ENCODE measurements at regions not wholly inside any gene's neighbourhood (a gene's known extent, or its start where the extent isn't known, plus 50 kb on each side); places are given as distances from the start of the nearest gene placed in this dataset.

DNA sequence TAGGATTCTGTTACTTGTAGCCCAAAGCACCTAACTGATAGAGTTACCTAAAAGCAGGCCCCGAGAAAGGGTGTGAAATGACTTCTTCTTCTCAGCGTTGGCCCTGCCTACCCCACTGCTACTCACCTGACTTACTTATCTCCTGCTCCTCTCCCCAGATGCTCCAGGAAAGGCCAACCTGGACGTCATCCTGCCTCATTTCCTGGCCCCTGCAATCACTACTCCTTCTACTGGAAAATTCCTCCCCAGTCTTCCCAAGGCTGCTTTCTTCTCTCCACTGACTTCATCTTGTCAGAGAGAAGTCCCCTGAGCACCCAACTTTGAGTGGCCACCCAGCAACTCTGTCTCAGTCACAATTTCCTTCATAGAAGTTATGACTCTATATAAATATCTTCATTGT is 63.4 kb upstream of the KLF7 start:
- Histone ChIP-seq H3K4me1 (ENCODE audit: control insufficient read depth in 2 of 2, insufficient read depth in 2 of 2, low read length in 2 of 2) (peaks cover 0 to 4% of the 10 kb centered on the region in 2 donors), H3K4me3 (ENCODE audit: control extremely low read depth in 1 of 5, extremely low read depth in 1 of 5, insufficient read depth in 1 of 5, low read depth in 2 of 5, low read length in 4 of 5) (no peak overlapping the region), H3K36me3 (replicated peaks in 1 of 2; ENCODE audit: control extremely low read depth in 1 of 2, control insufficient read depth in 1 of 2, extremely low read depth in 1 of 2, insufficient read depth in 2 of 2, low read length in 1 of 2) (no peaks in the 10 kb centered on the region), H3K9ac (ENCODE audit: low read length) (no peak overlapping the region), H3K27ac (ENCODE audit: low read length in 2 of 2) (no peak overlapping the region), H3K27me3 (replicated peaks in 1 of 4; ENCODE audit: control extremely low read depth in 1 of 4, control insufficient read depth in 3 of 4, insufficient read depth in 4 of 4, low read length in 3 of 4) (peaks cover 0 to 6% (median 0%) of the 10 kb centered on the region in 4 experiments), H3K4me2 (replicated peaks; ENCODE audit: low read depth, low read length, poor library complexity, severe bottlenecking) (no peak overlapping the region), H4K20me1 (ENCODE audit: control insufficient read depth, insufficient read depth, low read length, poor library complexity, severe bottlenecking) (no peaks in the 10 kb centered on the region), H2AFZ (ENCODE audit: insufficient read depth, low read depth, low read length, poor library complexity, severe bottlenecking) (no peak overlapping the region), H3K9me3 (ENCODE audit: control extremely low read depth in 1 of 3, control insufficient read depth in 2 of 3, insufficient read depth in 1 of 3, low read length in 2 of 3) (peaks cover 0 to 5% (median 0%) of the 10 kb centered on the region in 3 donors), H3K79me2 (ENCODE audit: control insufficient read depth, insufficient read depth, low read length) (no peaks in the 10 kb centered on the region)
- Mint-ChIP-seq H3K4me1 (peaks cover 8% of the 10 kb centered on the region), H3K9me3 (ENCODE audit: insufficient read depth) (peaks cover 5% of the 10 kb centered on the region), H3K4me3 (no peak overlapping the region), H3K27ac (no peak overlapping the region), H3K27me3 (peaks cover 7% of the 10 kb centered on the region)
- intact Hi-C loops (cut with micrococcal nuclease) = no loop called here
- POLR2A ChIA-PET = no interaction called here
- DNase-seq (no peak), ATAC-seq (ENCODE audit: low read depth) (no peak)
- 74% methylated on average over 3 of the region's 3 CpGs for WGBS (ENCODE audit: insufficient coverage)
- no peak for TF ChIP-seq EZH2 (IDR thresholded peaks at IDR 0.05; ENCODE audit: borderline replicate concordance, insufficient read depth, low read depth, low read length, poor library complexity, severe bottlenecking)
- TF ChIP-seq, protein P1, sequence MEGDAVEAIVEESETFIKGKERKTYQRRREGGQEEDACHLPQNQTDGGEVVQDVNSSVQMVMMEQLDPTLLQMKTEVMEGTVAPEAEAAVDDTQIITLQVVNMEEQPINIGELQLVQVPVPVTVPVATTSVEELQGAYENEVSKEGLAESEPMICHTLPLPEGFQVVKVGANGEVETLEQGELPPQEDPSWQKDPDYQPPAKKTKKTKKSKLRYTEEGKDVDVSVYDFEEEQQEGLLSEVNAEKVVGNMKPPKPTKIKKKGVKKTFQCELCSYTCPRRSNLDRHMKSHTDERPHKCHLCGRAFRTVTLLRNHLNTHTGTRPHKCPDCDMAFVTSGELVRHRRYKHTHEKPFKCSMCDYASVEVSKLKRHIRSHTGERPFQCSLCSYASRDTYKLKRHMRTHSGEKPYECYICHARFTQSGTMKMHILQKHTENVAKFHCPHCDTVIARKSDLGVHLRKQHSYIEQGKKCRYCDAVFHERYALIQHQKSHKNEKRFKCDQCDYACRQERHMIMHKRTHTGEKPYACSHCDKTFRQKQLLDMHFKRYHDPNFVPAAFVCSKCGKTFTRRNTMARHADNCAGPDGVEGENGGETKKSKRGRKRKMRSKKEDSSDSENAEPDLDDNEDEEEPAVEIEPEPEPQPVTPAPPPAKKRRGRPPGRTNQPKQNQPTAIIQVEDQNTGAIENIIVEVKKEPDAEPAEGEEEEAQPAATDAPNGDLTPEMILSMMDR (IDR thresholded peaks at IDR 0.05) = no peak
- CTCF ChIA-PET = no interaction called here

DNA sequence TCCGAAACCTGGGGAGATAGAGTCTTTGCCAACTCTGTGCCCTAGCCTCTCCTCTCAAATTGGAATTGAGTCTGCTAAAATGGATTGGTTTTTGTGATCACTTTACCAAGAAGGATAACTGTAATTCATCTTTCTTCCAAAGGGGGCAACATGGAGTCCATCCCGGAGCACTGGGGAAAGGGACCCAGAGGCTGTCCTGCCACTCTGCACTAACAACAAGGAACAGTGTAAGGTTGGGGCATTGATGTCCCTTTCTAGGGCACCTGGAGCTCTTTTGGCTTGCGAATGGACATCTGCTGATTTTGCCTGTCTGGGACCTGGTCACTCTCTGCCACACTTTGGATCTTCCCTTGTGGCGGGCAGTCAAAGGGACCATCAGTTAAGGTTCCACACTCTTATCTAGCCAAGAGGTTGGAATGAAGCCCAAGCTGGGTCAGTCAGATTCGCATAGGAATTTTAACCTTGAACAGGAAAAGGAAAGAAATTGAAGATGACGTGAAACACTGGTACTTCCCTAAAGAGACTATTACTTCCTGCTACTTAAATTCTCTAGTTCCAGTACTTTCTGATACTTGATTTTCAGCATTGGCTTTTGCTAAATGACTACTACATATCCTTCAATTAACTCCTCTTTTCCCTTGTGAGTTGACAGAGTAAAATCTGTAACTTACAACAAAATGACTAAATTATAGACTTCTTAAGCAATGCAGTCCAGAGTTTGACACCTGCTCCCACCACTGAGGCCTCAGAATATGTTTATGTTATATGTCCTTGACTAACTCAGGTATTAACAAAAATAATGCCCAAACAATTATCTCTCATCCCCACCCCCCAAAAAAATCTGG is 64.7 kb upstream of the KLF7 start:
- no peak overlapping the region for H3K9ac ChIP-seq (ENCODE audit: low read length)
- ChIA-PET POLR2A (no interaction called here), CTCF (no interaction called here)
- DNase-seq (peak; percentile 10), ATAC-seq (ENCODE audit: low read depth) (no peak)
- no peaks in the 10 kb centered on the region for H3K79me2 ChIP-seq (ENCODE audit: control insufficient read depth, insufficient read depth, low read length)
- peaks cover 7% of the 10 kb centered on the region for H3K27me3 Mint-ChIP-seq
- intact Hi-C loops (cut with micrococcal nuclease) = no loop called here
- H3K27ac ChIP-seq (ENCODE audit: low read length in 2 of 2) = no peak overlapping the region
- no peak overlapping the region for H3K27ac Mint-ChIP-seq
- peaks cover 5% of the 10 kb centered on the region for H3K9me3 Mint-ChIP-seq (ENCODE audit: insufficient read depth)
- TF ChIP-seq, protein P1 (IDR thresholded peaks at IDR 0.05) = peak; percentile 28
- no peak for TF ChIP-seq EZH2 (IDR thresholded peaks at IDR 0.05; ENCODE audit: borderline replicate concordance, insufficient read depth, low read depth, low read length, poor library complexity, severe bottlenecking)
- H2AFZ ChIP-seq (ENCODE audit: insufficient read depth, low read depth, low read length, poor library complexity, severe bottlenecking) = no peak overlapping the region
- peak overlapping the region; percentile 13 for H3K4me2 ChIP-seq (replicated peaks; ENCODE audit: low read depth, low read length, poor library complexity, severe bottlenecking)
- no peaks in the 10 kb centered on the region for H3K36me3 ChIP-seq (replicated peaks in 1 of 2; ENCODE audit: control extremely low read depth in 1 of 2, control insufficient read depth in 1 of 2, extremely low read depth in 1 of 2, insufficient read depth in 2 of 2, low read length in 1 of 2)
- 75% methylated on average over 4 of the region's 6 CpGs for WGBS (ENCODE audit: insufficient coverage)
- H3K4me1 ChIP-seq (ENCODE audit: control insufficient read depth in 2 of 2, insufficient read depth in 2 of 2, low read length in 2 of 2) = peaks cover 0 to 4% of the 10 kb centered on the region in 2 donors
- H4K20me1 ChIP-seq (ENCODE audit: control insufficient read depth, insufficient read depth, low read length, poor library complexity, severe bottlenecking) = no peaks in the 10 kb centered on the region
- H3K4me1 Mint-ChIP-seq = peaks cover 6% of the 10 kb centered on the region
- H3K27me3 ChIP-seq (replicated peaks in 1 of 4; ENCODE audit: control extremely low read depth in 1 of 4, control insufficient read depth in 3 of 4, insufficient read depth in 4 of 4, low read length in 3 of 4) = no peaks in the 10 kb centered on the region
- peaks cover 0 to 5% (median 0%) of the 10 kb centered on the region in 3 donors for H3K9me3 ChIP-seq (ENCODE audit: control extremely low read depth in 1 of 3, control insufficient read depth in 2 of 3, insufficient read depth in 1 of 3, low read length in 2 of 3)
- H3K4me3 Mint-ChIP-seq = no peak overlapping the region
- H3K4me3 ChIP-seq (ENCODE audit: control extremely low read depth in 1 of 5, extremely low read depth in 1 of 5, insufficient read depth in 1 of 5, low read depth in 2 of 5, low read length in 4 of 5) = no peak overlapping the region

Data from B cell (primary cell).